HUES64 (cell line): ENCODE measurements at regions not wholly inside any gene's neighbourhood (a gene's known extent, or its start where the extent isn't known, plus 50 kb on each side); places are given as distances from the start of the nearest gene placed in this dataset.
"Not testable (repeated sequence)": the region's sequence is repeated elsewhere in the genome, so short reads cannot be mapped to it uniquely, and the experiment has no call there.

Experiments used
- H3K27ac ChIP-seq: 2 replicates; pipeline ENCODE4 v1.7.0; 2013; ENCODE audit warnings: low read depth, low read length, inconsistent platforms
- H3K27me3 ChIP-seq: 2 replicates; pipeline ENCODE4 v1.6.1; 2013; ENCODE audit warnings: mild to moderate bottlenecking, low read length; ENCODE audit not compliant: insufficient read depth
- H3K36me3 ChIP-seq: 2 replicates; pipeline ENCODE4 v1.6.1; 2013; ENCODE audit warnings: mild to moderate bottlenecking, low read length; ENCODE audit not compliant: insufficient read depth
- H3K4me1 ChIP-seq: 2 replicates; pipeline ENCODE4 v1.6.1; 2013; ENCODE audit warnings: mild to moderate bottlenecking, low read length, moderate library complexity; ENCODE audit not compliant: insufficient read depth
- H3K4me3 ChIP-seq: 2 replicates; pipeline ENCODE4 v1.5.1; 2013; ENCODE audit warnings: mild to moderate bottlenecking, low read length, moderate library complexity
- H3K9ac ChIP-seq: 2 replicates; pipeline ENCODE4 v1.6.1; 2013; ENCODE audit warnings: mild to moderate bottlenecking, low read depth, low read length
- H3K9me3 ChIP-seq: 2 replicates; pipeline ENCODE4 v1.6.1; 2013; ENCODE audit warnings: low read depth, low read length; ENCODE audit not compliant: insufficient read depth
- WGBS: fragments of 150-250, 120-280 bp; methylation state at CpG from one replicate; pipeline ENCODE4 v1.1.7; 2013; ENCODE audit warnings: missing lambda C conversion rate; 5-methylcytosine and 5-hydroxymethylcytosine counted together

GRCh38 chr10:85333594-85333993 lies 1005.2 kb downstream of the CCSER2 start:
- Histone ChIP-seq H3K9ac (no peak overlapping the region), H3K27ac (no peak overlapping the region), H3K27me3 (no peaks in the 10 kb centered on the region), H3K4me3 (no peak overlapping the region), H3K9me3 (no peaks in the 10 kb centered on the region), H3K4me1 (peaks cover 6% of the 10 kb centered on the region; the same call in 1 of the 2 replicates), H3K36me3 (no peaks in the 10 kb centered on the region)
- WGBS, result 97% methylated on average over 3 of the region's 3 CpGs

DNA sequence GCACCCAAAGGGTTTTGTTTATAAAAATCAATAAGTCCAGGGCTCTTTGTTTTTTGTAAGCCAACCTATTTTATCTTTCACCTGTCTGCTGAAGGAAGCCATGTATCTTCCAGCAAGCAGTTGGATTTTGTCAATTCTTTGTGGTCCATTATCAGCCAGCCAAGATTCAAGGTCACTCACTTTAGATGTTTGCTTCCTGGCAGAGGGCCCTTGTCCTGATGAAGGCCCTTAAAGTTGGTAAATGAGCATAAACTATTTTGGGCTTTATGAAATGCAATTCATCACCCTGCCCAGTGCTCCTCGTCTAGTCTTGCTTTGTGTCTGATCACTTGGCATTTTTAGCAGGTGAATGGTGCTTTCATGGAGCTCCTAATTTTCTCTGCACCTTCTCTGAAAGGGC lies 1004.2 kb downstream of the GRID1 start:
- Histone ChIP-seq H3K27ac (no peak overlapping the region), H3K27me3 (no peaks in the 10 kb centered on the region), H3K36me3 (no peaks in the 10 kb centered on the region), H3K4me3 (no peak overlapping the region), H3K9me3 (no peaks in the 10 kb centered on the region), H3K4me1 (no peaks in the 10 kb centered on the region), H3K9ac (no peak overlapping the region)
- WGBS, result 90% methylated on average over 1 of the region's 1 CpG

GRCh38 chr10:85377029-85377806 lies 989.4 kb downstream of the GRID1 start:
- Histone ChIP-seq H3K9ac (no peak overlapping the region), H3K9me3 (no peaks in the 10 kb centered on the region), H3K27ac (no peak overlapping the region), H3K4me3 (no peak overlapping the region), H3K4me1 (no peaks in the 10 kb centered on the region), H3K36me3 (no peaks in the 10 kb centered on the region), H3K27me3 (no peaks in the 10 kb centered on the region)
- WGBS, result 95% methylated on average over 9 of the region's 10 CpGs

DNA sequence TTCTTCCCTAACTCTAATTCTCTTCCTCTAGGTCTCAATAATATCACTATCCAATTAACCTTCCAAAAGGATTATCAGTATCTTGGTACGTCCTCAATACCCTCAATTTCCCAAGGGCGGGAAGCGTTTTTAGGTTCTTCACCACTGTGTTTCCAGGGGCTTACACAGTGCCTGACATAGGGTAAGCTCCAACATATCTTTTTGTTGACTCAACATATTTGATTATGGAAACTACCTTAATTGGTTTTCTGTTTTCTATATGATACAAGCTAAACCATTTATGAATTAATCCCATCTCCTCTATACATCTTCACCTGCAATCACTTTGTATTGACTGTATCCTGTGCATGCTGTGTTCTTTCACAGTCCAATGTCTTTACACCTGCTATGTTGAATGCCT lies 987.3 kb downstream of the GRID1 start:
- H3K27ac ChIP-seq, result no peak overlapping the region
- no peaks in the 10 kb centered on the region for H3K9me3 ChIP-seq
- no peaks in the 10 kb centered on the region for H3K4me1 ChIP-seq
- H3K27me3 ChIP-seq, result no peaks in the 10 kb centered on the region
- no peak overlapping the region for H3K9ac ChIP-seq
- H3K36me3 ChIP-seq, result no peaks in the 10 kb centered on the region
- no peak overlapping the region for H3K4me3 ChIP-seq
- whole genome bisulfite sequencing, result 90% methylated on average over 3 of the region's 3 CpGs

GRCh38 chr10:85400981-85401695 lies 965.5 kb downstream of the GRID1 start:
- H3K27me3 ChIP-seq, result no peaks in the 10 kb centered on the region
- no peak overlapping the region for H3K9ac ChIP-seq
- WGBS, result 51% methylated on average over 1 of the region's 1 CpG
- H3K4me3 ChIP-seq, result no peak overlapping the region
- no peaks in the 10 kb centered on the region for H3K36me3 ChIP-seq
- no peak overlapping the region for H3K27ac ChIP-seq
- H3K4me1 ChIP-seq, result no peaks in the 10 kb centered on the region
- H3K9me3 ChIP-seq, result no peaks in the 10 kb centered on the region

GRCh38 chr10:85402541-85402940 lies 964.1 kb downstream of the GRID1 start:
- Histone ChIP-seq H3K27me3 (no peaks in the 10 kb centered on the region), H3K4me3 (no peak overlapping the region), H3K36me3 (no peaks in the 10 kb centered on the region), H3K27ac (no peak overlapping the region), H3K9me3 (no peaks in the 10 kb centered on the region), H3K4me1 (0 out of 2 replicates have a peak, but pooled peaks cover 5% of the 10 kb centered on the region), H3K9ac (no peak overlapping the region)
- WGBS, result 100% methylated on average over 1 of the region's 1 CpG

GRCh38 chr10:85407088-85407487 lies 959.5 kb downstream of the GRID1 start:
- Histone ChIP-seq H3K9ac (no peak overlapping the region), H3K36me3 (no peaks in the 10 kb centered on the region), H3K4me3 (no peak overlapping the region), H3K4me1 (0 out of 2 replicates have a peak, but pooled peaks cover 5% of the 10 kb centered on the region), H3K9me3 (no peaks in the 10 kb centered on the region), H3K27ac (no peak overlapping the region), H3K27me3 (no peaks in the 10 kb centered on the region)
- WGBS, result 50% methylated on average over 3 of the region's 3 CpGs

DNA sequence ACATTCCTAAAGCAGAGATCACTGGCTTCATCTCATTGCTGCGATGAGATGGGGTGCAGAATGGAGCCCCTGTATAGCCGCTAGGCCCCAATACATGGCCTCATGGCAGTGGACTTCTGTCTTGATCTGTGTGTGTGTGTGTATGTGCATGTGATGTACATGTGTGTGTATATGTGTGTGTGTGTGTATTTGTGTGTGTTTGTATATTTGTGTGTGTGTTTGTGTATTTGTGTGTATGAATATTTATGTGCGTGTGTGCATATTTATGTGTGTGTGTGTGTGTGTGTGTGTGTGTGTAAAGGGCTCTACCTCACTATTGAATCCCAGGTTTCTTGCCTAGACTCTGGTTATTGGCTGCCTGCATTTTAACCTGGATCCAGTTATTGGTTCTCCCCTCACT lies 958.2 kb downstream of the GRID1 start:
- Histone ChIP-seq H3K9ac (no peak overlapping the region), H3K27ac (no peak overlapping the region), H3K36me3 (no peaks in the 10 kb centered on the region), H3K4me3 (no peak overlapping the region), H3K9me3 (no peaks in the 10 kb centered on the region), H3K27me3 (no peaks in the 10 kb centered on the region), H3K4me1 (0 out of 2 replicates have a peak, but pooled peaks cover 5% of the 10 kb centered on the region)
- 96% methylated on average over 3 of the region's 3 CpGs for WGBS

DNA sequence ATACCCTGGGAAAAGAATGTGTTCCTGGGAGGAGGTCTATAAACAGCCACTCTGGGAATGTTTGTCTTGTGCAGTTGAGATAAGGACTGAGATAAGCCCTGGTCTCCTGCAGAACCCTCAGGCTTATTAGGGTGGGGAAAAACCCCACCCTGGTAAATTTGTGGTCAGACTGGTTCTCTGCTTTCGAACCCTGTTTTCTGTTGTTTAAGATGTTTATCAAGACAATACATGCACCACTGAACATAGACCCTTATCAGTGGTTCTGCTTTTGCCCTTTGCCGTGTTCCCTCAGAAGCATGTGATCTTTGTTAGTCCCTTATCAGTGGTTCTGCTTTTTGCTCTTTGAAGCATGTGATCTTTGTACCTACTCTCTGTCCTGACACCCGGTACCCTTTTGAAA lies 956.0 kb downstream of the GRID1 start:
- H3K36me3 ChIP-seq, H3K4me3 ChIP-seq, H3K9ac ChIP-seq, H3K27ac ChIP-seq, H3K4me1 ChIP-seq, H3K9me3 ChIP-seq, H3K27me3 ChIP-seq: not testable (repeated sequence)
- 95% methylated on average over 3 of the region's 3 CpGs for WGBS

DNA sequence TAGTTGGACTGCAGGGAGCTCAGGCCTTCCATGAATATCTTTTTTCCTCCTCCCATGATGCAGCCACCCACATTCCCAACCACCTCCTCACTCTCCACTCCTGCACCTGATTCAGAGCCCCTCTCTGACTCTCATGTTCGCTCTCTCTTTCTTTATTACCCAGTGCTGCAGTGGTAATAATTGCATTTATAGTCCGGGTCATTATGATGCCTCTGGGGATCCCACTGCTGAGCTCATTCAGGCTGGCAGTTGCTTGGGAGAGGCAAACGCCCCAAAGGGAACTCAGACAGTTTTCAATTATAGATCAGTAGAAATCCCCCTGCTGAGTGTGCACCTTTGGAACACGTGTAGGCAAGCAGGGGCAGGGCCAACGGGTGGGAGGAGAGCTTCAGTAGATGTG lies 953.0 kb downstream of the GRID1 start:
- Histone ChIP-seq H3K27ac (no peak overlapping the region), H3K4me1 (no peaks in the 10 kb centered on the region), H3K9ac (no peak overlapping the region), H3K36me3 (no peaks in the 10 kb centered on the region), H3K27me3 (no peaks in the 10 kb centered on the region), H3K9me3 (no peaks in the 10 kb centered on the region), H3K4me3 (no peak overlapping the region)
- 83% methylated on average over 5 of the region's 5 CpGs for WGBS

- H3K27ac ChIP-seq, result no peak overlapping the region
- H3K4me3 ChIP-seq, result no peak overlapping the region
- H3K9ac ChIP-seq, result no peak overlapping the region
- no peaks in the 10 kb centered on the region for H3K27me3 ChIP-seq
- H3K4me1 ChIP-seq, result peaks cover 12% of the 10 kb centered on the region
- no peaks in the 10 kb centered on the region for H3K36me3 ChIP-seq
- H3K9me3 ChIP-seq, result no peaks in the 10 kb centered on the region
- 48% methylated on average over 8 of the region's 8 CpGs for WGBS
These were observed 945.9 kb downstream of the GRID1 start for GRCh38 chr10:85420501-85421191.
